GM12878 (cell line): ENCODE measurements at regions not wholly inside any gene's neighbourhood (a gene's known extent, or its start where the extent isn't known, plus 50 kb on each side); places are given as distances from the start of the nearest gene placed in this dataset.

Source experiments
- ATAC-seq: fragments of 200-7000 bp; cut with Tn5 transposase; 3 replicates; pipeline ENCODE4 v1.9.1; 2020; ENCODE audit warnings: mild to moderate bottlenecking, moderate library complexity
- BruUV-seq: library from RNA; stranded (reverse); fragments of 400-500 nt; replicated peaks from 2 replicates; lab custom pipeline; 2021; lab: Mats Ljungman, UMichigan
- CTCF ChIA-PET: fragments of 300-600 bp; sonication (Branson Sonifier 250); formaldehyde crosslinking; extraction: SDS; loops from one replicate; lab custom pipeline; 2021; ENCODE audit warnings: inconsistent platforms; lab: Yijun Ruan, JAX
- POLR2A ChIA-PET: fragments of 350-600 bp; formaldehyde crosslinking; extraction: SDS; loops from one replicate; lab custom pipeline; 2021; ENCODE audit warnings: inconsistent platforms; lab: Charles Lee
- RAD21 ChIA-PET: fragments of 300-600 bp; sonication (Branson Sonifier 250); formaldehyde crosslinking; loops from one replicate; lab custom pipeline; 2023; ENCODE audit warnings: antibody characterized with exemption; ENCODE audit not compliant: unreplicated experiment; lab: Charles Lee
- SMC1A ChIA-PET: fragments of 300-600 bp; sonication (Branson Sonifier 250); formaldehyde crosslinking; loops from one replicate; lab custom pipeline; 2023; ENCODE audit not compliant: unreplicated experiment, uncharacterized antibody; lab: Charles Lee
- DNase-seq: peaks from one replicate; pipeline ENCODE4 v3.0.0-alpha.2; 2011; ENCODE audit warnings: low read depth, low spot score
- FAIRE-seq: peaks from 3 replicates; lab custom pipeline; 2011; peaks lifted over from hg19 to GRCh38; lab: Jason Lieb, UNC
- H2AFZ ChIP-seq: 2 replicates; pipeline ENCODE4 v1.6.0; 2011; ENCODE audit warnings: low read depth, low read length, control low read depth; ENCODE audit not compliant: control insufficient read depth
- H3K27ac ChIP-seq: 2 replicates; pipeline ENCODE4 v1.5.1; 2011; ENCODE audit warnings: control low read depth; ENCODE audit not compliant: control insufficient read depth, insufficient read depth
- H3K27me3 ChIP-seq, 2 experiments: replicated peaks in 1 of 2; 2 replicates each; pipeline versions ENCODE4 v1.6.0 to v1.6.1; 2011; ENCODE audit warnings: low read length in 1 of 2; ENCODE audit not compliant: control insufficient read depth in 2 of 2, insufficient read depth in 2 of 2
- H3K36me3 ChIP-seq, 2 experiments: 2 replicates each; pipeline ENCODE4 v1.5.1; 2011; ENCODE audit warnings: low read length in 1 of 2; ENCODE audit not compliant: control insufficient read depth in 2 of 2, insufficient read depth in 2 of 2
- H3K4me1 ChIP-seq: 2 replicates; pipeline ENCODE4 v1.6.1; 2011; ENCODE audit warnings: mild to moderate bottlenecking, low read length, moderate library complexity, mixed read lengths; ENCODE audit not compliant: control insufficient read depth, insufficient read depth
- H3K4me2 ChIP-seq: 2 replicates; pipeline ENCODE4 v1.6.0; 2011; ENCODE audit warnings: control low read depth; ENCODE audit not compliant: control insufficient read depth, insufficient read depth
- H3K4me3 ChIP-seq: fragments of 200-600 bp; sonication (generic); 2 replicates; pipeline ENCODE4 v1.5.1; 2016
- H3K79me2 ChIP-seq: 2 replicates; pipeline ENCODE4 v1.6.0; 2011; ENCODE audit warnings: low read length; ENCODE audit not compliant: control insufficient read depth, insufficient read depth
- H3K9ac ChIP-seq: 2 replicates; pipeline ENCODE4 v1.8.0; 2011; ENCODE audit warnings: low read length, control low read depth, mixed read lengths; ENCODE audit not compliant: control insufficient read depth, insufficient read depth
- H3K9me3 ChIP-seq: replicated peaks from 3 replicates; pipeline ENCODE4 v1.5.1; 2011; ENCODE audit warnings: mild to moderate bottlenecking, low read length; ENCODE audit not compliant: control insufficient read depth, insufficient read depth
- H4K20me1 ChIP-seq: 2 replicates; pipeline ENCODE4 v1.6.0; 2011; ENCODE audit not compliant: control insufficient read depth, insufficient read depth
- BRCA1 ChIP-seq: IDR thresholded peaks from 2 replicates; pipeline ENCODE4 v1.6.1; 2011; ENCODE audit warnings: low read depth, low read length, improper control_type of control experiment
- FOS ChIP-seq: IDR thresholded peaks from 3 replicates; pipeline ENCODE4 v1.6.1; 2011; ENCODE audit warnings: borderline replicate concordance; ENCODE audit not compliant: insufficient read length; ENCODE audit errors: extremely low read depth
- FOXM1 ChIP-seq: IDR thresholded peaks from 2 replicates; pipeline ENCODE4 v1.6.1; 2012; ENCODE audit warnings: low read depth, mild to moderate bottlenecking, inconsistent platforms, low read length, moderate library complexity
- IKZF2 ChIP-seq, 2 experiments: fragments of 450-650 bp; IDR thresholded peaks; 2 replicates each; pipeline ENCODE4 v1.6.1; 2017; ENCODE audit warnings: mild to moderate bottlenecking in 2 of 2, moderate library complexity in 2 of 2
- MTA2 ChIP-seq: fragments of 450-650 bp; IDR thresholded peaks from 2 replicates; pipeline ENCODE4 v1.6.1; 2016; ENCODE audit warnings: low read depth, mild to moderate bottlenecking, moderate library complexity
- NFYA ChIP-seq: IDR thresholded peaks from 2 replicates; pipeline ENCODE4 v1.6.1; 2011; ENCODE audit warnings: low read depth, mild to moderate bottlenecking, low read length, improper control_type of control experiment, borderline replicate concordance
- NFYB ChIP-seq: IDR thresholded peaks from 2 replicates; pipeline ENCODE4 v1.6.1; 2011; ENCODE audit warnings: low read depth, mild to moderate bottlenecking, low read length, improper control_type of control experiment, moderate library complexity; ENCODE audit not compliant: insufficient read depth
- NRF1 ChIP-seq: conservative IDR thresholded peaks from 2 replicates; pipeline ENCODE4 v1.6.1; 2011; ENCODE audit warnings: mild to moderate bottlenecking, low read depth, low read length, improper control_type of control experiment
- RAD21 ChIP-seq: IDR thresholded peaks from 2 replicates; pipeline ENCODE4 v1.6.1; 2011; ENCODE audit warnings: mild to moderate bottlenecking, low read depth, low read length, moderate library complexity; ENCODE audit not compliant: insufficient read depth
- REST ChIP-seq: IDR thresholded peaks from 2 replicates; pipeline ENCODE4 v1.6.1; 2012; ENCODE audit warnings: mild to moderate bottlenecking, low read depth, low read length
- TBL1XR1 ChIP-seq: IDR thresholded peaks from 2 replicates; pipeline ENCODE4 v1.6.1; 2012; ENCODE audit warnings: low read depth, low read length, improper control_type of control experiment
- TCF7 ChIP-seq: IDR thresholded peaks from 2 replicates; pipeline ENCODE4 v1.6.1; 2014; ENCODE audit warnings: antibody characterized with exemption, borderline replicate concordance
- ZBTB11 ChIP-seq: fragments of 450-650 bp; formaldehyde crosslinking; IDR thresholded peaks from 2 replicates; pipeline ENCODE4 v1.5.0; 2022; ENCODE audit warnings: mild to moderate bottlenecking, missing genetic modification characterization
- ZSCAN29 ChIP-seq: fragments of 450-650 bp; IDR thresholded peaks from 2 replicates; pipeline ENCODE4 v1.6.1; 2017; ENCODE audit warnings: mild to moderate bottlenecking, moderate library complexity
- whole genome bisulfite sequencing: methylation state at CpG from one replicate; pipeline ENCODE4 v1.1.6; 2016; ENCODE audit warnings: low lambda C conversion rate; ENCODE audit not compliant: insufficient replicate concordance, insufficient coverage; ENCODE audit errors: missing lambda C conversion rate; 5-methylcytosine and 5-hydroxymethylcytosine counted together
- in situ Hi-C: fragments of 300-500 bp; cut with MboI; formaldehyde crosslinking; loops from 9 replicates; pipeline ENCODE4 v1.14.3; 2018; ENCODE audit warnings: mixed read lengths
- intact Hi-C: fragments of 100-400 bp; cut with micrococcal nuclease; formaldehyde crosslinking; loops from one replicate; pipeline ENCODE4 v1.14.2; 2022; ENCODE audit not compliant: unreplicated experiment

DNA sequence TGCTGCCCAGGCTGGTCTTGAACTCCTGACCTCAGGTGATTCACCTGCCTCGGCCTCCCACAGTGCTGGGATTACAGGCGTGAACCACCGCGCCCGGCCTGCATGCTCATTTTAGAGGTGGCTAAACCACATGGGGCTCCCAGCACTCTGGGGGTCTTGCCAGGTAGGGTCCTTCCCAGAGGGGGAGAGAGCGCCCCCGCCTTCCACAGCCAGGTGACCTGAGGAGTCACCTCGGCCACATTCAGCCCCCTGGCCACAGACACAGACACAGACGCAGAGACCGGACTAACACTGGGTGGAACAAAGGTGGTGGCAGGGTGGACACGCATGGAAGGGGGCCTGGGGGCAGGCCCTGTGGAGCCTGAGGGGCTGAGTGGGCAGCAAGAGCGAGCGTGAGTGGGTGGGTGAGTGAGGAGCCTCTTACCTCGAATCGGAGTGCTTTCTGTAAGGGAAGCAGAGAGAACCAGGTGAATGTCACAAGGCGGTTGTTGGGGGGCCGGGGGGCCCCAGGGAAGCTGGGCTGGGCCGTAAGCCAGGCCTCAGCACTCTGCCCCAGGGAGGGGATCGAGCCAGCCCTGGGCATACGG lies 80.1 kb downstream of the PTPRS start:
- in situ Hi-C loops: no loop called here
- BruUV-seq: no TSS peak
- Histone ChIP-seq H3K27ac (no peak overlapping the region), H3K9ac (no peak overlapping the region)
- POLR2A ChIA-PET: no interaction called here
- RAD21 ChIA-PET: no interaction called here
- TF ChIP-seq MTA2 (no peak), IKZF2 (IDR thresholded peaks at IDR 0.05) (no peak), FOS (no peak), NFYA (no peak), NFYB (no peak), REST (no peak), NRF1 (no peak), ZBTB11 (CRISPR knock-in tag) (no peak), RAD21 (no peak), TCF7 (no peak), TBL1XR1 (no peak), FOXM1 (no peak), ZSCAN29 (no peak), BRCA1 (no peak)
- TF ChIP-seq, all 136 proteins: peak for 0
- intact Hi-C loops: no loop called here
- Histone ChIP-seq H3K4me1 (no peaks in the 10 kb centered on the region), H3K9me3 (no peaks in the 10 kb centered on the region; the same call in 2 of the 3 replicates), H3K79me2 (no peaks in the 10 kb centered on the region), H4K20me1 (no peaks in the 10 kb centered on the region), H3K4me3 (no peak overlapping the region), H3K4me2 (no peak overlapping the region), H2AFZ (no peak overlapping the region), H3K27me3 (no peaks in the 10 kb centered on the region; a peak in 1 of 4 replicates), H3K36me3 (no peaks in the 10 kb centered on the region; a peak in 1 of 4 replicates)
- FAIRE-seq: no peak
- CTCF ChIA-PET: no interaction called here
- no peak for DNase-seq
- SMC1A ChIA-PET: no interaction called here
- ATAC-seq: no peak
- WGBS: 54% methylated on average over 20 of the region's 20 CpGs
